Fibroblast of pulmonary artery (primary cell): ENCODE measurements at regions not wholly inside any gene's neighbourhood (a gene's known extent, or its start where the extent isn't known, plus 50 kb on each side); places are given as distances from the start of the nearest gene placed in this dataset.
"Not testable (repeated sequence)": the region's sequence is repeated elsewhere in the genome, so short reads cannot be mapped to it uniquely, and the experiment has no call there.

Experiments used
- DNase-seq: peaks from one replicate; pipeline ENCODE4 v3.0.0-alpha.2; 2010; ENCODE audit warnings: low read depth
- H3K4me3 ChIP-seq: replicated peaks from 2 replicates; pipeline ENCODE4 v1.5.1; 2011; ENCODE audit warnings: low read depth, mild to moderate bottlenecking, control low read depth, low read length, moderate library complexity
- TF ChIP-seq, protein P1 (sequence below): IDR thresholded peaks from 2 replicates; pipeline ENCODE4 v1.5.1; 2011; ENCODE audit warnings: mild to moderate bottlenecking, control low read depth, low read length, inconsistent platforms; ENCODE audit errors: missing control alignments

DNA sequence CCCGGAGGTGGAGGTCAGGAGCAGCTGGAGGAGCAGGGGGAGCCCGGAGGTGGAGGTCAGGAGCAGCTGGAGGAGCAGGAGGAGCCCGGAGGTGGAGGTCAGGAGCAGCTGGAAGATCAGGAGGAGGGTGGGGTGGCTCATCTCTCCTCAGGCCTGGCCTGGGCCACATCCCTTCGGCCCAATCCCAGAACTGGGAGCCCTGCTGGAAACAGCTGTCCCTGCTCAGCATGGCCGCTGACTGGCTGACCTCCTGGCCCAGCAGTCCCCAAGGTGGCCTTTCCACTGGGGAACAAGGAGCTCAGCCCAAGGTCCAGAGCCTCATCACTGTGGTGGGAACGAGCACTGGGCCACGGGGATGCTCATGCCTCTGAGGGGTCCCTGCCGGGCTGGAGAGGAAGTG lies 66.6 kb upstream of the LAPTM4A start:
- no peak for DNase-seq
- TF ChIP-seq, protein P1, sequence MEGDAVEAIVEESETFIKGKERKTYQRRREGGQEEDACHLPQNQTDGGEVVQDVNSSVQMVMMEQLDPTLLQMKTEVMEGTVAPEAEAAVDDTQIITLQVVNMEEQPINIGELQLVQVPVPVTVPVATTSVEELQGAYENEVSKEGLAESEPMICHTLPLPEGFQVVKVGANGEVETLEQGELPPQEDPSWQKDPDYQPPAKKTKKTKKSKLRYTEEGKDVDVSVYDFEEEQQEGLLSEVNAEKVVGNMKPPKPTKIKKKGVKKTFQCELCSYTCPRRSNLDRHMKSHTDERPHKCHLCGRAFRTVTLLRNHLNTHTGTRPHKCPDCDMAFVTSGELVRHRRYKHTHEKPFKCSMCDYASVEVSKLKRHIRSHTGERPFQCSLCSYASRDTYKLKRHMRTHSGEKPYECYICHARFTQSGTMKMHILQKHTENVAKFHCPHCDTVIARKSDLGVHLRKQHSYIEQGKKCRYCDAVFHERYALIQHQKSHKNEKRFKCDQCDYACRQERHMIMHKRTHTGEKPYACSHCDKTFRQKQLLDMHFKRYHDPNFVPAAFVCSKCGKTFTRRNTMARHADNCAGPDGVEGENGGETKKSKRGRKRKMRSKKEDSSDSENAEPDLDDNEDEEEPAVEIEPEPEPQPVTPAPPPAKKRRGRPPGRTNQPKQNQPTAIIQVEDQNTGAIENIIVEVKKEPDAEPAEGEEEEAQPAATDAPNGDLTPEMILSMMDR: no peak
- no peak overlapping the region for H3K4me3 ChIP-seq

DNA sequence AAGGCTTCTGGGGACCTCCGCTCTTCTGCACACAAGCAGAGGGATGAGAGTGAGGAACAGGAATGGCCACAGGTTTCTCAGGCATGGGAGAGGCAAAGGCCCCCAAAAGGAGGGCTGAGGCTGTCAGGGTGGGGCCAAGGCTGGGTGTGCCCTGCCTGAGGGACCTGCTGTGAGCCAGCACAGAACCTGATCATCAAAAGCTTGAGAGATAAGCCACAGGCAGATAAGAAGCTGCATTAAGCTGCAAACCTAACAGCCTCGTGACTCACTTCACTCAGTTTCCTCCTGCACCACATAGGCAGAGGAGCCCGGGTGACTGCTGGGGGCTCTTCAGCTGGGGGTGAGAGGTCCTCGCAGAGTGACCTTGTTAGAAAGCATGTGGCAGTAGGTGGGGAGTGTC lies 64.5 kb upstream of the LAPTM4A start:
- DNase-seq: no peak
- no peak overlapping the region for H3K4me3 ChIP-seq
- TF ChIP-seq, protein P1: no peak

DNA sequence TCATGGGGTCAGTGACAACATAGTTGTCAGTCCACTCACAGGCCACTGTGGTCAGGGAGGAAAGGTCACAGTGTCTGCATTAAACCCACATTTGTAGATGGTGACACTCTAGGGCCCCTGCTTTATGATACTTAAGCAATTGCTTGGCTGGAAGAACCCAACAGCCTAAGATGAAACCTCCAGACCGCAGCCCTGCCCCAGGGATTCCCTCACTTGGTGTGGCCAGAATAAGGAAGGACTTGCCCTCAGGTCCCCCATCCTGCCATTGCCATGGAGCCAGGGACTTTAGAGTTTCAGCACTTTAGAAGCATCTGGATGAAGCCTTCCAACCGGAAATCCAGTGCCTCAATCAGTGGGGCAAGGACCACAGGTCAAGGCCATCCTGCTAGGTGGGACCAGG lies 63.9 kb upstream of the LAPTM4A start:
- DNase-seq: no peak
- TF ChIP-seq, protein P1: no peak
- no peak overlapping the region for H3K4me3 ChIP-seq

DNA sequence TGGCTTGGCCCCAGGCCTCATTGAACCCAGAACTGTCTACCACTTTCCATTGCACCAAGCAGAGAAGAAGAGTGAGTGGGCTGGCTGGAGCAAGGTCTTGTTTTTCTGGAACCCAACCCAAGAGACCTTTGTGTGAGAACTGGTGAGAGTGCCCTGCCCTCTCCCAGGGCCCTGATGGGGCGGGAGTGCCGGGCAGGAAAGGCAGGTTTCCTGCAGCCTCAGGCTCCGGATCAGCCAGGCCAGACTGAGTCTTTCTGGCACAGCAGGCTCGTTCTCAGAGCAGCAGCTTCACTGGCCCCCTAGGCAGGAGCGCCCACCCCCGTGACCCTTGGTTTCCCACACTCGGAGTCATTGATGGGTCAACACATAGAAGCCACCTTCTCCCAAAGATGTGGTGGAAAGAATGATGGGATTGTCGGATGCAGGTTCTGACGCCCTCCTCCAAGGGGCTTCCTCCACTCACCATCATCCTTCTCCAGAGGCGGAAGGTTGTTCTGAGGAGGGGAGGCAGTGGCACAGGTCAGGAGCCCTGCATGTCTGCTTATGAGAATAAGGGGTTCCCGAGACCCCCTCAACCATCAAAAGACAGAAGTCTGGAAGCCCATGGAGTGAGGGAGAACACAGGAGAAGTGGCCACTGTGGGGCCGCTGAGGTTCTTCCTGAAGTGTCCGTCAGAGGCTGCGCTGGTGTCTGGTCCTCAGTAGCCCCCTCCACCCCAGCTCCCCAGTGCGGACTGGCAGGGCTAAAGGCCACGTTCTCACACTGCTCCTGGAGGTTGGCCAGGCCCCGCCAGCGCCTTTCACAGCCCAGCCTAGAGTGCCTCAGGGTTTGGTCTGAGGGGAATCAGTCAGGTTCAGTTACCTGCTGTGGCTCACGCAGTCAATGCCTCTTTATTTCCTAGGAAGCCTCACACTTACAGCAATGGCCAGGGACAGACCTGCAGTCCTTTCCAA lies 62.8 kb upstream of the LAPTM4A start:
- DNase-seq: no peak
- TF ChIP-seq, protein P1: no peak
- H3K4me3 ChIP-seq: no peak overlapping the region

DNA sequence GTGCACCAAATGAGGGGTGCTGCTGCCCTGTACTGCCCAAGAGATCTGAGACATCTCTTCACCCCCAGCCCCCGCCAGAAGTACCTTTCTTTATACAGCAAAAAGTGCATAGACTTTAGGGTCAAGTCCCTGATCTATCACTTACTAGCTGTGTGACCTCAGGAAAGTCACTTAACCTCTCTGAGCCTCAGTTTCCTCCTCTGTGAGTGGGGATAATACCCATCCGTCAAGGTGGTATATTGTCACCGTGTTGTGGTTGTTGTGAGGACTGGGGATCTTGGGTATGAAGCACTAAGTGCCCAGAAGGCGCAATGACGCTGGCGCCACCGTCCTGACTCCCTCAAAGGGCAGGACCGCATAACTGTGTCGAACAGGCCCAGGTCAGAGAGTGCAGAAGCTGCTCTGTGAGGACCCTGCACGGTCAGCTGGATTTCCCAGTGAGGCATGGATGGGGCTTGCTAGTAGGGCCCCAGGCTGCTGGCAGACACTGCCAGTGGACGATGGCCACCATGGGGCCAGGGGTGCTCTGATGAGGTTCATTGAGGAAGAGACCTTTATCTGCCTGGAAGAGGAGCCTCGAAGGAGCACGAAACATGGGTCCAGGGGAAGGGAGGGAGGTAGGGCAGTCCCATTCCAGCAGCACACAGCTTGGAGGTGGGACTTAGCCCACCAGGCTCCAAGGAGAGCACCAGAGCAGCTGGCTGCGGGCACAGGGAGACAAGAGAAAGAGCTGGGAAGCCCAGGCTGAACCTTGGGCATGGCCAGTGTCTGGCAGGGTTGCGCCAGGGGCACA lies 61.8 kb upstream of the LAPTM4A start:
- DNase-seq: no peak
- no peak overlapping the region for H3K4me3 ChIP-seq
- TF ChIP-seq, protein P1: no peak

DNA sequence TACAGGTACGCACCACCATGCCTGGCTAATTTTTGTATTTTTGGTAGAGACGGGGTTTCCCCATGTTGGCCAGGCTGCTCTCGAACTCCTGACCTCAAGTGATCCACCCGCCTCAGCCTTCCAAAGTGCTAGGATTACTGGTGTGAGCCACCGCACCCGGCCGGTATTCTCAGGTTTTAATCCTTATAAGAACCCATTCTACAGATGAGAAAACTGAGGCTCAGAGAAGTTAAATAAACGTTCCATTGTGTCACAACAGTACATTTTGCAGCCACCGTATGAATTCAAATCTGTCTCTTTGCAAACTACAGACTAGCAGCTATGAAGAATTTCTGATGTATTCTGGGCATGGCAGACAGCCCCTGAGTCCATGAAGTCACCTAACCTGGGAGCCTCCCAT lies 60.9 kb upstream of the LAPTM4A start:
- DNase-seq, H3K4me3 ChIP-seq: not testable (repeated sequence)

DNA sequence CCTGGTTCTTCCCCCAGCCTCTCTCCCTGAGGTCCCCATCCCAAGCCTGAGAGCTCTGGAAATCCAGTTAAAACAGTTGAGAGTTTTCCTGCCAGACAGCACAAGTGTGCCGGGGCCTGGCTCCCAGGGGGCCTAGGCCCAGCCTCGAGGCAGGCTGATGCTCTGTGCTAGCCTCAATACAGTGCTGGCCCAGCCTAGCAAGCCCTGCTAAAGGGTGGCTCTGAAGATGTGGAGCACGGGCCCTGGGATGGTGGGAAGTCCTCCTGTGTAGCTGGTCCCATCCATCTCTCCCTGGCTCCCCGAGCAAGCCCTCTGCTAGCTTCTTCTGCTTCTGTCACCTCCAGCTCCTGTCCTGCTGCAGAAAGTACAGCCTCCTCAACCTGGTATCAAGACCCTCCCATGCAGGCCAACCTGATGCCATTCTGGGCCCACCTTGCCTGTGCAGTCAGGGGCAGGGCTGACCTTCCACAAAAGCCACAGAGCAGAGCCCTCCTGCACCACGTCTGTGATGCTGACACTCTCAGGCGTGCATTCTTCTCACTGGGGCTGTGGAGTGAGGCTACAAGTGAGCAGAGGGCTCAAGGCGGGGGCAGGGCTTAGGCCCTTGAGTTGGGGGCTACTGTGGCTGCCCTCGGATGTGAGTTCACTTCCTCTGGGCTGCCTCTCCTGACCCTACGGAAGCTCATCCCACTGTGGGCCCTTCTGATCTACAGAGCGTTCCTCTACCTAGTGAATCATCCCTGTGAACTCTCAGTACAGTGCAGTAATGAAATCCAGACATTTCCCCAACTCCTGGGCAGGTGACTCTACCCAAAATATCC lies 60.1 kb upstream of the LAPTM4A start:
- TF ChIP-seq, protein P1: no peak
- H3K4me3 ChIP-seq: no peak overlapping the region
- no peak for DNase-seq
